GM18907 (cell line): ENCODE measurements at regions not wholly inside any gene's neighbourhood (a gene's known extent, or its start where the extent isn't known, plus 50 kb on each side); places are given as distances from the start of the nearest gene placed in this dataset.
"Not testable (repeated sequence)": the region's sequence is repeated elsewhere in the genome, so short reads cannot be mapped to it uniquely, and the experiment has no call there.

Source experiments
- ATAC-seq: cut with Tn5 transposase; IDR thresholded peaks from one replicate; pipeline ENCODE4 v1.9.1; 2021; ENCODE audit warnings: mild to moderate bottlenecking, moderate library complexity; ENCODE audit not compliant: unreplicated experiment

DNA sequence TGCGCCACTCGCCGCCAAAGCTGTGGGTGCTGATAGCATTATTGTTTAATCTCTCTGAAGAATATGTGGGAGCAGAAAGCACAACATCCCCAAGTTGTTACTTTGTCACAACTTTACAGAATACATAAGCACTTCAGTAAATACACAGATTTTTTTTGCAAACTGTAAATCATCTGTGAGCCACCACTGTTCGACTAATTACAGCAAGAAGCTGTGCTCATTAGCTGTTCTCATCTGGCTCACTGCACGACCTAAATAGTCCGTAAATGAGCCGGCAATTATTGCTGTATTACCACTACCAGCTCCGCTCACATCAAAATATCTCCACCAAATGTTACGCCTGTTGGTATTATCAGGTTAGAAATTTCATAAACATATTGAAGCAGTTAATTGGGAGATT, 228.9 kb upstream of the PRKD1 start:
- ATAC-seq = no peak

DNA sequence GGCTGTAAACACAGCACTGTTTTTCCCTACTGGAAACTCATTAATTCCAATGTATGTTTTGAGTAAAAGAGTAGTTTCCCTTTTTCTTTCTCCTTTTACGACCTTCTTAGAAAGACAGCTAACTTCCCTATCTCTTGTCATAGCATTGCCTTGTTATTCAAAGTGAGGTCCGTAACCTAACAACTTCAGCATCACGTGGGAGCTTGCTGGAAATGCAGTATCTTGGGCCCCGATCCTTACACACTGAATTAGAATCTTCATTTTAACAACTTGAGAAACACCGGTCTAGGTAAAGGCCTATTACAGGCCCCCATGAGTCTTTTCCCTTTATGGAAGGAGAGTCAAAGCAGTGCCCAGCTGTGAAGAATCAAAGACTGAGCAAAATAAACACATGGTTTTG, 230.7 kb upstream of the PRKD1 start:
- ATAC-seq = no peak

DNA sequence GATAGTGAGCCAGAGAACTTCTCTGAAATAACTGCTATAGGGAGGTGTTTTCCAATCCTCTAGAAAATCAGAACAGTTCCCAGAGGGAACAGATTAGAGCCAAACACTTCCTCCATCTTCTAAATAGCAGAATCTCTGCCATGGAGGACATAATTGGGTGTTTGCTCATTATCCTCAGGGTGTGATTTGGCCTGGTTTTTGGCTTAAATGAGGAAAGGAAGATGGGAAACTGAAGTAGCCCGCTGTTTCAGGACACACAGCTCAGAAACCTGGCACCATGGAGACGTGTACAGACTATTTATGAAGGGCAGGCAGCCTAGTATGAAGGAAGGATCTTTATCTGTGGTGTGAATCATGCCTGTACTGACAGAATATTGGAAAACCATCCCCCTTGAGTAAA, 231.7 kb upstream of the PRKD1 start:
- no peak for ATAC-seq

DNA sequence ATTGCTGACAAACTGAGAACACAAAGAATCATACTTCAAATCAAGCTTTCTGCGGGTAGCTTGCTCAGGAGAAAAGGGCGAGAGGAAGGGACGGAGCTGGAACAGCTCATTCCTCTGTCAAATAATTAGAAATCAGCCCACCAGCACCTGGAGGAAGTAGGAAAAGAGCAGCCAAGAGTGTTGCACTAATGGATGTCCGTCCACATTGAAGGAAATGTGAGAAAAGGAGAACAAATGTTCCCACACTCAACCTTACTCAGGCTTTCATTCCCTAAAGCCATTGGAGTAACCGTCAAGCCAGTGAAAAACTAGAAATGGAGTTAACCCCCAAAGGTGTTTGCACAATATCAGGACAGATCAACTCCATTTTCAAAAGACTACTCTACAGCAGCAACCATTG, 233.0 kb upstream of the PRKD1 start:
- no peak for ATAC-seq

DNA sequence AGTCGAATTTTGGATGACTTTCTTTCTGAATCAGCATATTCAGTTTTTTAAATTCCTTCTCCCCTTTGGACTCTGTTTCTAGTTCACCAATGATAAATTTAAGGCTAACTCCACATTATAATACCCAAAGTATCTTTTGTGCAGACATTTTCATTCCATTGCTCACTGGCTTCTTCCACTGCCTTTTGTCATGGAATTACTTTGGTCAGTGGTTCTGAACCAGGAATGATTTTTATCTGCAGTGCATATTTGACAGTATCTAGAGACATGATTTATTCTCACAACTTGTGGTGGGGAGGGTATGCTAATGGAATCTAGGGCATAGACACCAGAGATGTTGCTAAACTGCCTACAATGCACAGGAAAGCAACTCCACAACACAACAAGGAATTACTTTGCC, 234.4 kb upstream of the PRKD1 start:
- ATAC-seq = no peak

DNA sequence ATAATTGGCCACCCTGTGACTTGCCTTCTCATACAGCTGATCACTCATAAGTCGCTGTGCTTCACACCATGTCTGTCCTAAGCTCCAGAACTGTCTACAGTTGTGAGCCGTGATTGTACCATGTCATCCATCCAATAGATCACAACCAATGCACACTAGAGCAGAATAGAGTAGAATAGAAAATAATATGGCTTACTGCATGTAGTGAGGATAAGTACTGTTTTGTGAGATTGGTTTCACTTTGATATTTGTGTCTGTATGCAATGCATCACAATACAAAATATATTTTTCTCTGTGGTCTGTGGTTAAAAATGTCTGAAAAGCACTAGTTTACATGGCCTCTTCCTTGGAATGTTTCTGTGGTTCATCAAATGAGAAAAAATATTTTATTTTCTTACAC, 237.6 kb upstream of the PRKD1 start:
- no peak for ATAC-seq

DNA sequence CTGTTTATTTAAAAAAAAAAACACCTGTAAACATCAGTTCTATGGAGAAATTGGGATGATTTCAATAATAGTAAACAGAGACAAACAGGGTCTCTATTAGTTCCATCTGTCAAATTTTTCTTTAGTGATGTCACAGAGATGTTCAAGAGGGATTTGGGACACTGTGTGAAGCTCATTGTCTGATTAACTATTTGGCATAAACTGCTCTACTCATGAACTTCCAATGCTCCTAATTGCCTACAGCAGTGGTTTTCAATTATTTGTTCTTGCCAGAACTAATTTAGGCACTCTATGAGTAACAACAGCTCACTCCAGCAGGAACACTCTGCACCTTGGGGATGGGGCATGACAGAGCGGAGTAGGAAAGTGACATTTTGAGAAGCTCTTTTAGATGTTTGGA, 250.1 kb upstream of the PRKD1 start:
- no peak for ATAC-seq

DNA sequence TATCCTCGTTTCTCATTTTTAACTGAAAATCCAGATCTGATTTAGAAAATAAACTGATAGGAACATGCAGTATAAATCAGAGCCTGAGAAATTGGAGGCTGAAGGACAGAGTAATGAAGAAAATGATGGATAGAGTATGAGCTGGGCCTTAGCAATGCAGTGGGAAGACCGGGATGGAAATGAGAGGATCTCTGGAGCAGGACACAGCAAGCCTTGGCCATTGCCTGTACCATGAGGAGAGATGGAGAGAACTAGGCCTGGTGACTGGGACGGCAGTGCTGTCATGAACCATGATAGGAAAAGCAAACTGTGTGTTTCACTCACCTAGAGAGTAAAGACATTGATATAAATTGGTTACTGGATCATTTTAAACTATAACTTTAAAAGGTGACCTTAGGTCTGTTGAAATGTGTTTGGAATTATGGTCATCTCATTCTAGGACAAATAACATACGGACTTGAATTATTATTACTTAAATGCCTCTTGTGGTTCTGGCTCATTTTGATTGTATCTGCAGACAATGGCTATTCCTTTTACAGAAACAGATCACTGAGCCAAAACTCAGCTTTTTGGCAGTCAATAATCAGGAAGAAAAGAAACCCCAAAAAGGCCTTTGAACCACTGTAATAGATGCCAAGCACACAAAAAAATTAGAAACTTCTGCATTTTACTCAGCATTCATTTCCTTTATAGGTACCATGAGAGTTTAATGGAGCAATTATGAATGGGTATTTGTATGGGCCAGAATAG, 251.9 kb upstream of the PRKD1 start:
- no peak for ATAC-seq

DNA sequence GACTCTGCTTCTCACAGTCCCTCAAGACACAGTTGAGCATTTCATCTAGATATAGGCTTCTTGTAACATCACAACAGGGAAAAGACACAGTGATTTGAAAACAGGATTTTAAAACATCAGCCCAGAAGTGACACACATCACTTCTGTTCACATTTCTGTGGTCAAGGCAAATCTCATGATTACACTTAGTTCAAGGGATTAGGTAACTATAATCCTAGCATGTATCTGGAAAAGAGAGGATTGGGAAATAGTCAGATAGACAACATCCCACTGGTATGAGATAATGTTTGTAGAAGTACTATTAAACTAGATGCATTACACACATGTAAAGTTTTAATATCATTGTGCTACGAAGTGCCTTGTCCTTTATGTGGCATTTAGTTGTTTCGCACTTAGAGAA, 252.6 kb upstream of the PRKD1 start:
- ATAC-seq = no peak

DNA sequence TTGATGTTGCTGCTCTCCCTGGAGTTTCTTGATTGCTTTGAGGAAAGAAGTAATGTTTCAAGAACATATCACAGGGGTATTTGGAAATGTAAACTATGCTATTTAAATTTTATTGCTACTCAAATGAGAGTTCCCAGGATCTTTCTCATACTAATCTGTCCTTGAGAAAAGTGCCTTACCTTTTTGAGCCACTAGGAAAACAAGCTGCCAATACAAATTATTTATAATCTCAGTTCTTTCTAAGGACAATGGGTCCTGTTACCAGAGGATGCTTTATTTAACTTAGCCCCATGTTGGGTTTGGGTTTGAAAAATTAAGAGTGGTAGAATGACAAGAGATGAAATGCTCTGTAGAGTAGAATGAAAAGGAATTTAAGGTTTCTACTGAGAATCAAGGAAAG, 258.2 kb upstream of the PRKD1 start:
- ATAC-seq = no peak

DNA sequence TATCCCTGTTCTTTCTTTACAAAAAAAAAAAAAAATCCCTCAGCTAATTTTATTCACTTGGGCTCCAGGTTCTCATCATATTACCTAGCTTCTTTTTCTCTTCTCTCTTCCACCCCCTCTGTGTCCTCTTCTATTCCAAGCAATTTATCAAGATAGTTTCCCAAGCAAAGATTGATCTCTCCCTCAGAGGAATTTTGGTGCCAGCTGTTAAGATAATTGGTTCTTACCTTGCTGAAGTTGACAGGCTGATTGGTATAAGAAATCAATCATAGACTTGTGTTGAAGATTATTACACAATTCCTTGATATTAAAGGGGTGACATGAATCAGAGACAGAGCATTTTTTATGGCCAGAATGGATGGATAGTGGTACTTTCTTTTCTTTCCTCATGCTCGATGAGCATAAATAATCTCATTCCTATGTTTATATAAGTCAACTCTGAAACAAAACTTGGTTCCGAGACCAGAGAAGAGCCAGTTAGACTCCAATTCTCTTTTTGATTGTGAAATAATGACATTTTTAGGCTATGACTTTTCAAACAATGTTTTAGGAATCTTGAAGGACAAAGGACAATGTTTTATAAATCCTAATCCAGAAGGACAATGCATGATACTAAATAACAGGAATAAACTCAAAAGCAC, 264.1 kb upstream of the PRKD1 start:
- ATAC-seq = no peak

DNA sequence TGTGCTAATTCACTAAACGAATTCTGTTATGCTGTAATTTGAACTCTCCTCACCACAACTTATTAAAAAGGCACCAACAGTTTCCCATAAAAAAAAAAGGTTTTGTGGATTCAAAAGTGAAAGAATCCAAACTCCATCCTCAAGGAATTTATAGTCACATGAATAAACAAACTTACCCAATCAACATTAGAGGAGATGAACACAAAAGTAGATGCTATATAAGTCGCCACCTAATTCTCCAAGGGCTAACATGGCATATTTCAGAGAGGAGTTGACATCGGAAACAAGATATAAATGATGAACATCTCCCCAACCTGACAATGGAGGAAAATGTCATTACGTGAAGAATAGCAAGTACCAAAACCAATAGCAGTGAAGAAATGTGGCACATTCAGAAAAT, 265.5 kb upstream of the PRKD1 start:
- ATAC-seq = no peak

DNA sequence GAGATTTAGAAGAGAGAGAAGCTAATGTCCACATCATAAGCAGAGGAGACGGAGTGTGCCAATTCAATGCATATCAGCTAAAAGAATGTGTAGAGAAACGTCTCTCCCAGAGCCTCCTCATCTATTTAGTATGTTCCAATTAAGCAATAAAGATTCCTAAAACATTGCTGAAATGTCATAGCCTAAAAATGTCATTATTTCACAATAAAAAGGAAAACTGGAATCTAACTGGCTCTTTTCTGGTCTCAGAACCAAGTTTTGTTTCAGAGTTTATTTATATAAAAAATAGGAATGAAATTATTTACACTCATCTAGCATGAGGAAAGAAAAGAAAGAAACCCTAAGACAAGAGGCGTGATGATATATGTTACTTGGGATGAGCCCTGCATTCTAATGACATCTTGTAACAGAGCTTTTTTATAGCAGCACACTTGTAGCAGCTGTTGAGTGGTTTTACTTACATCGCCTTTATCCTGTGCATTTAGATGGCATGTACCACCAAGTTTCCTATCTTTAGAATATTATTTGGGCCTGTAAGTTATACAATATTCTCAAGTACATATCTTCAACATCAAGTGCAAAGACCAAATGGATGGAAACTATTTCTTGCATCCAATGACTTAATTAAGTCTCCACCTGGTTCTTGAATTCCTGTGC, 266.3 kb upstream of the PRKD1 start:
- no peak for ATAC-seq

DNA sequence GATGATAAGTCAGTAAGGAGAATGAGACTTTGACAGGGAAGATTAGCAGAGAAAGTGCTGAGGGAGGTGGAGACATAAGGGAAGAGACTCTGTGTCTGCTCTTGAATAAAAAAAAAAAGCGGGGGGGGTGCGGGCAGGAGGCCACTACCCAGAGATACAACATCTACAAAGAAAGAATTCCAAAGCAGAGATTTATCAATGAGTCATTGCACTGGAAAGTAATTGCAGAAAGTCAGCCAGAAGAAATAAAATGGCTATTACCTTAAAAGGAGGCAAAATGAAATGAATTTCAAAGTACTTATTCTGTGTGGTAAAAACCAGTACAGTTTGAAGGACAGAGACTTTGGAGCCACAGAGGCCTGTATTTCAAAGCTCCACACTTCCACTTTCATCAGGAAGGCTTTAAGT, 267.1 kb upstream of the PRKD1 start:
- no peak for ATAC-seq

DNA sequence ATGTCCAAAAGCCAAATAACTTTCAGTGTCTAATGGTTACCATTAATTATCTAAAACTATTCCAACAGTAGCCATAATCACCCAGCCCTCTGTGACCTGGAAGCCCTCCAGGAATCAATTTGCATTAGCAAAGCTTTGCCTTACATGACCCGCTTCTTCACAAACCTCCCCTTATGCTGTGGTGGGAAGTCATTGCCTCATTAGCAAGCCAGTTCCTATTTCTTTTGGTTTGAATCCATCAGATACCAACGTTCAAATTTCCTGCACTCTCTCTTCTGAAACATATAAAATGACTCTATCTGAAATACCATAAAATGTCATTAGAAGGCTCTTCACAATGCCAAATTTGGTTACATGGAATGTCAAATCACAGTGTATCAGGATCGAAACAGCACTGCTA, 268.3 kb upstream of the PRKD1 start:
- ATAC-seq = no peak

DNA sequence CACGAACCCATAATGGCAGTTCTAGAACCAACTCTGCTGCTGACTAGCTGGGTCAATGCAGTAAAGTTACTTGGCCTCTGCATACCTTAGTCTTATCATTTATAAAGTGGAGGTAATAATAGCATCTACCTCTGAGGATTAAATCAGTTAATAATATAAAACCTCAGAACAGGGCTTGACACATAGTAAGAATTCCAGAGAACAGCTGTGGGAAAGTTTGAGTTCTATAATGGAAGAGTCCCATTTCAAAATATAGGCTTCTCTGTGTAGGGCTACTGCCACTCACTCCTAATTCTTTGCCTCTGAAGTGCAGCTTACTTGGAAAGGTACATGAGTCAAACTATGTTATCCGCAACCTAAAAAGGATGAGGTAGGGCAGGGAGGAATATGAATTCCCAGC, 269.2 kb upstream of the PRKD1 start:
- ATAC-seq = no peak

DNA sequence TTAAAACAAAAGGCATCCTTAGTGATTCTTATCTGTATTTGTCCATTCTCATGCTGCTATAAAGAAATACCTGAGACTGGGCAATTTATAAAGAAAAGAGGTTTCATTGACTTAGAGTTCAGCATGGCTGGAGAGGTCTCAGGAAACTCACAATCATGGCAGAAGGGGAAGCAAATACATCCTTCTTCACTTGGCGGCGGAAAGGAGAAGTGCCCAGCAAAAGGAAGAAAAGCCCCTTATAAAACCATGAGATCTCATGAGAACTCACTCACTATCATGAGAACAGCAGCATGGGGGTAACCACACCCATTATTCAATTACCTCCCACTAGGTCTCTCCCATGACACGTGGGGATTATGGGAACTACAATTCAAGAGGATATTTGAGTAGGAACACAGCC, 271.1 kb upstream of the PRKD1 start:
- not testable (repeated sequence) for ATAC-seq

DNA sequence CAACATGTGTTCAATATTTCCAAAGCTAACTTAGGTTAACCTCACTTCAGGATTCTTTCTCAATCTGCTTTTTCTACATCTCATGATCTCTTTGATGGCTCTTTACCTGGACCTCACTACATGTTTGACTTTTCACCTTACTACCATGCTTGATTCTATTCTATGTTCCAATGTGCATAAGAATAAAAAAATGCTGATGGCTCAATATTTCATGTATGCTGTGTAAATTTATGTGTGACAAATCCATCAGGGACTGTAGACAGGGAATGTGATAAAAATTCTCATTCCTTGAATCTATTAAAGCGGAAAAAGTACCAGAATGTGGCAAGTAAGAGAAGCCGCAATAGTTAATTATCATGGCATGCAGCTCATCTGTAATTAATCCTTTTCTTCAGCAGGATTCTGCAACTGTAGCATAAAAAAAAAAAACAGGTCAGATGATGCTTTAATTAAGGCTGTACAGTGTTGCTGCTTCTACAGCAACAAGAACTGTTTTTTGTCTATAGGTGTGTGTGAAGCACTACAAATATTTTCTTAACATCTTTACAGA, 276.9 kb upstream of the PRKD1 start:
- no peak for ATAC-seq

DNA sequence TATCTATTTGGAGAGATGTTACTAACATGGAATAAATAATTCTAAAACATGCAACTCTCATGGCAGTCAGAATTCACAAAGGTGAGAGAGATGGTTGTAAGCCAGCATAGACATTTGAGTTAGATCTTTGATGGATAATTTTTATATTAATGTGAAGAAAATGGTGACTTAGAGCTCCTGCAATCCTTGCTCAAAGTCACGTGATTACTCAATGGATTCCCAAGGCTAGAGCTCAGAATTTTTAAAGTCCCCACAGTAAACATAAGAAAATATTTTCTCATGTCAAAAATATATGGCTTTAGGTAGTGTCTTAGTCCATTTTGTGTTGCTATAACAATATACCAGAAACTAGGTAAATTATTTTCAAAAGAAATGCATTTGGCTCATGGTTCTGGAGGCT, 281.5 kb upstream of the PRKD1 start:
- no peak for ATAC-seq

DNA sequence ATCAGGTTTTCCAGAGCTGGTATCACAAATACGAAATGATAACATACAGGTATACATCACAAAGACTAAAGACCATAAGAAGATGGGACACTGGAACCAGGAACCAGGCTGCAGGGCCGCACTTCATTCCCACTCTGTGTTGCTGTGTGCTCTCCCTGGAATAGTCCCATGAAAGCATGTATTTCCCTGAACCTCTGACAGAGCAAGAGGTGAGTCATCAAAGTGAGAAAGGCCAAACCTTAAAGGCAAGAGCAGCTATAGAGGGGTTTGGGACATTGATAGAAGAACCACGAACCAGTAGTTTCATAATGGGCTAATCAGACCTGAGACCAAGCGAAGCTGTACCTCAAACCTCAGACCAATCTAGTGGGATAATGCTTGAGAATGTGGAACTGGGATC, 283.0 kb upstream of the PRKD1 start:
- no peak for ATAC-seq

DNA sequence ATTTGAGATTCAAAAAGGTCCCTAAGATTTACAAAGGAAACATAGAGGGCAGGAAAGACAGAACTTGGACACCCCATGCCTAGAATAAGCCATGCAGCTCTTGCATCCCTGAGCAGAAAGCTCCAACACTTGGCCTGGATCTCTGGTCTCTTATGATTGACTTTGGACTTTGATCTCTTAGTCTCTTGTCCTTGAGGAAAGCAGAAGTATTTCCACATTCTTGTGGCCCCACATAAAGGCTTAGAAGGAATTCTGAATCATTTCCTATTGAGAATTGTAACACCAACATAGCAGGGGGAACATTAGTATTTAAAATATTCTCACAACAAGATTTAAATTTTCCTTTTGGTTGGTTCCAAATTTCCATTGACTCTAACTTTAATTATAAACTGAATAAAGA, 283.7 kb upstream of the PRKD1 start:
- ATAC-seq = no peak

DNA sequence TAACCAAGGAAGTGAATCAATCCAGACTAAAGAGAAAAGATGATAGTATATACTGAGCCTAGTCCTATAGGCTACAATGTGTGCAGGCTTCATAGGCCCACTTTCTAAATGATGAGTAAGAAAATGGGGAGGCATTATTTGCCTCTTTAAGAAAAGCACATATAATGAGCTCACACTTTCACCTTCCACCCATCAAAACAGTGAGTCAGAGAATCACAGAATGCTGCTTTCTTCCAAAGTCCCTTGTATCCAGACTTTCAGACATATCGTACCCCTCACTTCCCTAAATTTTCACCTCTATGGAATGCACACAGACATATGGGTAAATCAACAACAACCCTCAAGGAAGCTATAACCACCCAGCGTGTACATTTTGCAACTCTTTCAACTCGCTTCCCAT, 286.4 kb upstream of the PRKD1 start:
- no peak for ATAC-seq
